ENCODE measurements at regions not wholly inside any gene's neighbourhood (a gene's known extent, or its start where the extent isn't known, plus 50 kb on each side); places are given as distances from the start of the nearest gene placed in this dataset.

- no peak overlapping the region for H3K27ac ChIP-seq
- TF ChIP-seq POLR2AphosphoS5 (IDR thresholded peaks at IDR 0.05; ENCODE audit: borderline replicate concordance, low read depth, low read length): no peak
- no peak for TF ChIP-seq FOXP2 (optimal IDR thresholded peaks at IDR 0.05; ENCODE audit: control extremely low read depth, extremely low read length, insufficient read depth)
- no peak for TF ChIP-seq EZH2 (IDR thresholded peaks at IDR 0.05)
- H3K4me3 ChIP-seq: no peak overlapping the region
- no peak for DNase-seq (ENCODE audit: low read depth, low spot score)
- no peaks in the 10 kb centered on the region for H3K36me3 ChIP-seq (ENCODE audit: insufficient read depth, low read length)
- H3K9ac ChIP-seq (ENCODE audit: insufficient read length): no peak overlapping the region
- no peaks in the 10 kb centered on the region for H3K9me3 ChIP-seq (ENCODE audit: low read depth, low read length)
Measured at GRCh38 chr7:340979-341694, 51.2 kb downstream of the FOXL3 start.

- Histone ChIP-seq H3K27ac (no peak overlapping the region), H3K9ac (ENCODE audit: insufficient read length) (no peak overlapping the region), H3K4me3 (no peak overlapping the region), H3K9me3 (ENCODE audit: low read depth, low read length) (no peaks in the 10 kb centered on the region), H3K36me3 (ENCODE audit: insufficient read depth, low read length) (no peaks in the 10 kb centered on the region)
- TF ChIP-seq EZH2 (IDR thresholded peaks at IDR 0.05) (no peak), FOXP2 (optimal IDR thresholded peaks at IDR 0.05; ENCODE audit: control extremely low read depth, extremely low read length, insufficient read depth) (no peak), POLR2AphosphoS5 (IDR thresholded peaks at IDR 0.05; ENCODE audit: borderline replicate concordance, low read depth, low read length) (no peak)
- no peak for DNase-seq (ENCODE audit: low read depth, low spot score)
Measured at GRCh38 chr7:341841-342638, 52.1 kb downstream of the FOXL3 start.

GRCh38 chr7:342681-343216 is 52.8 kb downstream of the FOXL3 start:
- H3K9me3 ChIP-seq (ENCODE audit: low read depth, low read length): no peaks in the 10 kb centered on the region
- H3K27ac ChIP-seq: no peak overlapping the region
- no peaks in the 10 kb centered on the region for H3K36me3 ChIP-seq (ENCODE audit: insufficient read depth, low read length)
- no peak overlapping the region for H3K4me3 ChIP-seq
- DNase-seq (ENCODE audit: low read depth, low spot score): no peak
- no peak overlapping the region for H3K9ac ChIP-seq (ENCODE audit: insufficient read length)
- TF ChIP-seq FOXP2 (optimal IDR thresholded peaks at IDR 0.05; ENCODE audit: control extremely low read depth, extremely low read length, insufficient read depth): no peak
- TF ChIP-seq POLR2AphosphoS5 (IDR thresholded peaks at IDR 0.05; ENCODE audit: borderline replicate concordance, low read depth, low read length): no peak
- TF ChIP-seq EZH2 (IDR thresholded peaks at IDR 0.05): no peak

GRCh38 chr7:343227-343822 is 53.4 kb downstream of the FOXL3 start:
- TF ChIP-seq FOXP2 (optimal IDR thresholded peaks at IDR 0.05; ENCODE audit: control extremely low read depth, extremely low read length, insufficient read depth): no peak
- no peak for TF ChIP-seq POLR2AphosphoS5 (IDR thresholded peaks at IDR 0.05; ENCODE audit: borderline replicate concordance, low read depth, low read length)
- TF ChIP-seq EZH2 (IDR thresholded peaks at IDR 0.05): no peak
- H3K9me3 ChIP-seq (ENCODE audit: low read depth, low read length): no peaks in the 10 kb centered on the region
- H3K9ac ChIP-seq (ENCODE audit: insufficient read length): no peak overlapping the region
- no peak overlapping the region for H3K27ac ChIP-seq
- H3K4me3 ChIP-seq: no peak overlapping the region
- no peaks in the 10 kb centered on the region for H3K36me3 ChIP-seq (ENCODE audit: insufficient read depth, low read length)
- DNase-seq (ENCODE audit: low read depth, low spot score): no peak

GRCh38 chr7:343864-344607 is 54.1 kb downstream of the FOXL3 start:
- no peaks in the 10 kb centered on the region for H3K9me3 ChIP-seq (ENCODE audit: low read depth, low read length)
- H3K9ac ChIP-seq (ENCODE audit: insufficient read length): no peak overlapping the region
- no peak overlapping the region for H3K4me3 ChIP-seq
- no peaks in the 10 kb centered on the region for H3K36me3 ChIP-seq (ENCODE audit: insufficient read depth, low read length)
- no peak for TF ChIP-seq POLR2AphosphoS5 (IDR thresholded peaks at IDR 0.05; ENCODE audit: borderline replicate concordance, low read depth, low read length)
- TF ChIP-seq EZH2 (IDR thresholded peaks at IDR 0.05): no peak
- TF ChIP-seq FOXP2 (optimal IDR thresholded peaks at IDR 0.05; ENCODE audit: control extremely low read depth, extremely low read length, insufficient read depth): no peak
- no peak for DNase-seq (ENCODE audit: low read depth, low spot score)
- no peak overlapping the region for H3K27ac ChIP-seq

GRCh38 chr7:344608-344994 is 54.6 kb downstream of the FOXL3 start:
- H3K9ac ChIP-seq (ENCODE audit: insufficient read length): no peak overlapping the region
- no peak for DNase-seq (ENCODE audit: low read depth, low spot score)
- no peak overlapping the region for H3K4me3 ChIP-seq
- no peak overlapping the region for H3K27ac ChIP-seq
- H3K9me3 ChIP-seq (ENCODE audit: low read depth, low read length): no peaks in the 10 kb centered on the region
- TF ChIP-seq EZH2 (IDR thresholded peaks at IDR 0.05): no peak
- TF ChIP-seq FOXP2 (optimal IDR thresholded peaks at IDR 0.05; ENCODE audit: control extremely low read depth, extremely low read length, insufficient read depth): no peak
- no peak for TF ChIP-seq POLR2AphosphoS5 (IDR thresholded peaks at IDR 0.05; ENCODE audit: borderline replicate concordance, low read depth, low read length)
- no peaks in the 10 kb centered on the region for H3K36me3 ChIP-seq (ENCODE audit: insufficient read depth, low read length)

- no peaks in the 10 kb centered on the region for H3K36me3 ChIP-seq (ENCODE audit: insufficient read depth, low read length)
- TF ChIP-seq POLR2AphosphoS5 (IDR thresholded peaks at IDR 0.05; ENCODE audit: borderline replicate concordance, low read depth, low read length) (no peak), EZH2 (IDR thresholded peaks at IDR 0.05) (no peak), FOXP2 (optimal IDR thresholded peaks at IDR 0.05; ENCODE audit: control extremely low read depth, extremely low read length, insufficient read depth) (no peak)
- H3K4me3 ChIP-seq: no peak overlapping the region
- H3K9ac ChIP-seq (ENCODE audit: insufficient read length): no peak overlapping the region
- no peak for DNase-seq (ENCODE audit: low read depth, low spot score)
- no peak overlapping the region for H3K27ac ChIP-seq
- H3K9me3 ChIP-seq (ENCODE audit: low read depth, low read length): no peaks in the 10 kb centered on the region
Measured at GRCh38 chr7:346116-346898, 56.3 kb downstream of the FOXL3 start.

Data from SK-N-MC (cell line).